Astrocyte of the hippocampus (primary cell): ENCODE measurements at regions not wholly inside any gene's neighbourhood (a gene's known extent, or its start where the extent isn't known, plus 50 kb on each side); places are given as distances from the start of the nearest gene placed in this dataset.
A peak's percentile ranks its signal among the peaks of the same experiment; 100 is the strongest.
"Not testable (repeated sequence)": the region's sequence is repeated elsewhere in the genome, so short reads cannot be mapped to it uniquely, and the experiment has no call there.

Source experiments
- DNase-seq: peaks from one replicate; pipeline ENCODE4 v3.0.0; 2011; ENCODE audit warnings: low read depth, low spot score

DNA sequence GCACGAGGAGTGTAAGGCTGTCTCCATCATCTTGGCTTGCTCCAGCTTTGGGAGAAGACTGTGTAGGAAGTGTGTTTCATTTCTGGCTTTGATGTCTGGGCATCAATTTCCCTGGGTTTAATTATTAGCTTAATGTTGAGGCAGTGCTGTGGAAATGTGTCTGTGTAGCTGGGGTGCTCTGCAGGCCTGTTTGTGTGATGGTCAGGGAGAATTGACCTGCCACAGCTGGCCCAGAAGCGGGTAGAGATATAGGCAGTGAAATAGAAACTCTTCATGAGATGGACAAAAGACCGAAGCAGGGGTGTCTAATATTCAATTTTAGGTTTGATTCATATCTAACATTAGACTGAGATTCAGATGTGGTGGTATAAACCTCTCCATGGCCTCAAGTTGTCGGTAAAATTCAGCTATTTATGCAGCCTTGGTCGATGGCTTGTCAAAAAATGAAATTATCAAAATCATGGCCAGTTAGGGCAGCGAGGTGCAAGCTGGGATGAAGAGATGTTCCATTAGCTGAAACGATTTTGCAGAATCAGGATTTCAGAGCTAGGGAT lies 95.3 kb upstream of the SNX9 start:
- DNase-seq = no peak

DNA sequence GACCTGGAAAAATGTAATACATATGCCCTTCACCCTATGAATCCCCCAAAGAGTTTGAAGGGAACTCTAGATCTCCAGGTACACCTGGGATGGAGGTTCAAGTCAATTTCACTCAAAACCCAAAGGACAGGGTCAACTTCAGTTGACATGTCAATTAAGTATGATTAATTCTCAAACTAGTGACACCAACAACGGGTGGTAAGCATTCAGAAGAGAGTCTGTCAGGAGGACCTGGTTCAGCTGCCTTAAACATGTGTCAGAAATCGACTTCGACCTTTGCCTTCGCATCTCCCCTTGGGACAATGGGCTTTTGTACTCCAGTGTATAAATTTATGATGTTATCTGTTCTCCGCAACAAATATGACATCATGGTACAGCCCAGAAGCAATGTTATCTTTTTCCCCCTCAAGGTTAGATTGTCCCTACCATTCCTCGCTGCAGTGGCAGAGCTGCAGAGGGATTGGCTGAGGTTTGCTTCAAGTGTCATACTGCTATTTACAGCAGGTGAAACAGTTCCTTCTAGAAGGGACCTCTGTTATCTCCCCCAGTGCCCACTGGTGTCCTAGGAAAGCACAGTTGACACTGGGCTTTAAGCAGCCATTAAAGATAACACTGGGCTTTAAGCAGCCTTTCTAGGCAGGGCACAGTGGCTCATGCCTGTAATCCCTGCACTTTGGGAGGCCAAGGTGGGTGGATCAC lies 94.7 kb upstream of the SNX9 start:
- DNase-seq = no peak

DNA sequence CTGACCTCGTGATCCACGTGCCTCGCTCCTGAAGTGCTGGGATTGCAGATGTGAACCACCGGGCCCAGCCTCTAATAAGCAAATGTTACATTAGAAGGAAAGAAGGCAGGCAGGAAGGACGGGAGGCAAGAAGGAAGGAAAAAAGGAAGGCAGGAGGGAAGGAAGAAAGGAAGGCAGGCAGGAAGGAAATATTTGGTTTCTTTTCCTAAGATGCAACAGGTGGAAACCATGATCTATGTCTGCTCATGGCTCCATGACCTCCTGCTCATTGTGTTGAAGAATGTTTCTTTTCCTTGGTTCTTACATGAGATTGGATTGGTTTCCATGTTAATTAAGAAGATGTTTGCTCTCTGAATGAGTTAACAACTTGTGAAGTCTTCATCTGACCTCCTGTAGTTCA lies 91.8 kb upstream of the SNX9 start:
- DNase-seq = no peak

DNA sequence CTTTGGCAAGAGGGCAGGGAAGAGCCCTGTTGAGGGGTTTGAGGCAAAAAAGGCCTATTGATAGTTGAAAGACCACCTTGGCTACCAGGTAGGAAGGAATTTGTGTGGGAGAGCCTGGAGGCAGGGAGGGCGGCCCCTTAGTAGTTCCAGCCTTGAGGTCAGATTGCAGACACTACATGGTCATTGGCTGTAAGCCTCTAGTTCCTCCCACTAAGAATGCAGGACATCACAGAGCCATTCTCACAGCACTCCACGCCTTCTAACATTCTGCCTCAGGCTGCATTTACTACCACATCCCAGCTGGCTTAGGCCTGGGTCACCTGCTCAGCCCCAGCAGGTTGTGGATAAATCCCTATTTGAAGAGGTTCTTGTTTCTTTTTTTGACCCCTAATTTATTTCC lies 91.0 kb upstream of the SNX9 start:
- DNase-seq = no peak

DNA sequence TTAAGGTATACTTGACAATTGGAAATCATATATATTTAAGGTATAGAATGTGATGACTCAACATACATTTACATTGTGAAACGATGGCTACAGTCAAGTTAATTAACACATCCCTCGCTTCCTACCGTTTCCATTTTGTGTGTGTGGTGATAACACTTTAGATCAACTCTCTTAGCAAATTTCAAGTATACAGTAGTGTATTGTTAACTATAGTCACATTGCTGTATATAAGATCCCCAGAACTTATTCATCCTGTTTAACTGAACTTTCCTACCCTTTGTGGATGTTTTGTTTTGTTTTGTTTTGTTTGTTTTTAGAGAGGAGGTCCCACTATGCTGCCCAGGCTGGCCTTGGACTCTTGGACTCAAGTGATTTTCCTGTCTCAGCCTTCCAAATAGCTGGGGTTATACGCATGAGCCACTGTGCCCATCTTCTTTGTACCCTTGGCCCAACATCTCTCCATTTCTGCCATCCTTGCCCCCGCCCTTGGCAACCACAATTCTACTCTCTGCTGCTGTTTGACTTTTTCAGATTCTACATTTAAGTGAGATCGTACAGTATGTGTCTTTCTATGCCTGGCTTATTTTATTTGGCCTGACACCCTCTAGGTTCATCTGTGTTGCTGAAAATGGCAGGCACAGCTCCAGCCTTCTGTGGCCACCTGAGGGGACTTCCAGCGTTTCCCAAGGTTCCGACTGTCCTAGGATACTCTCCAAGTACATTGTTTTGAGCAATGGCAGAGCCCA lies 90.5 kb upstream of the SNX9 start:
- DNase-seq = no peak

DNA sequence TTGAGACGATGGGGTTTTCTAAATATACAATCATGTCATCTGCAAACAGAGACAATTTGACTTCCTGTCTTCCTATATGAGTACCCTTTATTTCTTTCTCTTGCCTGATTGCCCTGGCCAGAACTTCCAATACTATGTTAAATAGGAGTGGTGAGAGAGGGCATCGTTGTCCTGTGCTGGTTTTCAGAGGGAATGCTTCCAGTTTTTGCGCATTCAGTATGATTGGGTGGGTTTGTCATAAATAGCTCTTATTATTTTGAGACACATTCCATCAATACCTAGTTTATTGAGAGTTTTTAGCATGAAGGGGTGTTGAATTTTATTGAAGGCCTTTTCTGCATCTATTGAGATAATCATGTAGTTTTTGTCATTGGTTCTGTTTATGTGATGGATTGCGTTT lies 86.5 kb upstream of the SNX9 start:
- DNase-seq = not testable (repeated sequence)

DNA sequence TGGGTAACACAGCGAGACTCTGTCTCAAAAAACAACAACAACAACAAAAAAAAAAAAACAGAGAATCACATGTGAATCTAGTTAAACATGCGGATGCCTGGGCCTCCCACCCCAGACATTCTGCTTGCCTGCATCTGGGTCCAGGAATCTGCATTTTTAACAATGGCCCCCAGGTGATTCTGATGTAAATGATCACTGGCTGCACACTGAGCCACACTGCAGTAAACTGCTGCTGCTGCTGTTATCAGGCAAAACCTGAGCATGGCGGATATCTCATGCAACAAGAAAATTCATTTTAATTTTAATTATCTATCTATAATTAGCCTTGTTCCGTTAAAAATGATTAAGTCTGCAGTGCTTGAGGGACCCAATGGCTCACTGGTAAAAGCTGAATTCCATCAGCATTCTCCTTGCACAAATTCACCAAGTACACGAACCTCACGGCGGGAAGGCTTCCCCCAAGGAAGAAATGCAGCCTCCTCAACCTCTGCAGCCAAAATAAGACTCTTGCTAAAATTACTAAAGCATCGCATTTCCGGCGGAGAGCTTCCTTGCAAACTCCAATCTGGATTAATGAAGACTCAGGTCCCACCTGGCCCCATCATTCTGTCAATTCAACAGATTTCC lies 81.6 kb upstream of the SNX9 start:
- no peak for DNase-seq

DNA sequence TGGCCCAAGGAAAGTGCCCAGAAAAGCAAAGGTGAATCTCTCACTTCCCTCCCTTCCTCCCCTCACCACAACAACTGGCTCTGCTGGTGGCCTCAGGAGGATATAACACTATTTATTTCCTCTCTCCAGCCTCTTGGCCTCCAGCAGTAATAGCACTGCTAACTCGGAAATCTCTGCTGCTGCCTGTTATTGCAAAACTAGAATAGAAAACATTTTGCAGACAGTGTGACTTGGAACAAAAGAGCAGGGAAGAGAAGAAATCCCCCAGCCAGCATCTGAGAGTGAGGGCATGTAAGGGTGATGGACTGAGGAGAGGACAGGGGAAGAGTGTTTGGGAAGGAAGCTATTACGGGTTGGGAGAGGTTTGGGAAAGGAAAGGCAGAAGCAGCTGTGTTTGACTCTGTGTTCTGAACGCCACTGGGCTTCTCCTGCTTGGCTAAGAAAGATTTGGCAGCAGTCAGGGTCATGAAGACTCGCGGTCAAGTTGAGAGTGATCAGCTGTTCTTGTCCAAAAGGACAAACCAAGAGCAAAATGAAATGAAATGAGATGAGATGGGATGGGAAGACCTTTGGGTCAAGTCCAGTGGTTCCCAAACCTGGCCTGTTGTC lies 81.0 kb upstream of the SNX9 start:
- DNase-seq = no peak

DNA sequence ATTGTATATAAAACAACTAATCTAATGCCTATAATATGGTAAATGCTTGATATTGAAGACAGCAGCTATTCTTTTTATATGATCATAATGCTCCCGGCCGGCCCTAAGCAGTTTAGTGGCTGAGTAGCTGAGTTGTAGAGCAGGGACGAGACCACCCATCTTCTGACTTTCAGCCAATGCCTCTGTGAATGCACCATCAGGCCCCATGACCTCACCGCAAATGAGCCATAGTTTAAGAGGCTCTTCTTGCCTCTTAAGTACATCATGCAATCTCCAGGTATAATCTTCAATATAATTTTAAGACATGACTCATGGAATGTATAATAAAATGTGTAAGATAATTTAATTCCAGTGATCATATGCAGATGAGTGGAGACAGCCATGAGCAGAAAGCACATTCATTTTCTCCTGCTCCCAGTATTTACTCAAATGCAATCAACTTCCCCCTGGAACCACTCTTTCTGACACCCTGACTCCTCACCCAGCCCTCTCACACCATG lies 78.9 kb upstream of the SNX9 start:
- DNase-seq = no peak

DNA sequence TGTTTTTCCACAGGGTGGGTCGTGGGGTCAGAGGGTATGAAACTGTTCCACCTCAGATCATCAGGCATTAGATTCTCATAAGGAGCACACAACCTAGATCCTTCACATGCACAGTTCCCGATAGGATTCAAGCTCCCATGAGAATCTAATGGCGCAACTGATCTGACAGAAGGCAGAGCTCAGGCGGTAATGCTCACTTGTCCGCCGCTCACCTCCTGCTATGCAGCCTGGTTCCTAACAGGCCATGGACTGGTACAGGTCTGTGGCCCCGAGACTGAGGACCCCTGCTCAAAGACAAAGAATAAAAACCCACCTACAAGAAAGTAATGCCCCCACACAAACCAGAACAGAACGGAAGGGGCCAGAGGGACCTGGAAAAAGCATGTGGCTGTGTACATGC lies 76.1 kb upstream of the SNX9 start:
- no peak for DNase-seq

DNA sequence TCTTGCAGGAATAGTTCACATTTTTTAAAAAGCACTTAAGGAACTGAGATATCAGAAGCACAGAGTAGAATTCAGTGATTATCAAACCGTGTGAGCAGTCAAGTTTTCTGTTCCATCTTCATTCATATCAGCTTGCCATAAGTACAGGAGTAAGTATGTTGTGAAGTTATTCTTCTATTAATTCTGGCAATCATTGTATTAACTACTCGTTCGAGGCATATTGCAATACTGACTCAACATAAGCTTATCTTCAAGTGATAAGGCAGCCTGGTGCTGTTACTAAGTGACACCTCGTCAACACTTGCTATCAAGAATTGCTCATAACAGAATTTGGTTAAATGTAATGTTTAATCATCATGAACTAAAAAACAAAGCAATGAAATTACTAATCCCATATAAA lies 75.7 kb upstream of the SNX9 start:
- no peak for DNase-seq

DNA sequence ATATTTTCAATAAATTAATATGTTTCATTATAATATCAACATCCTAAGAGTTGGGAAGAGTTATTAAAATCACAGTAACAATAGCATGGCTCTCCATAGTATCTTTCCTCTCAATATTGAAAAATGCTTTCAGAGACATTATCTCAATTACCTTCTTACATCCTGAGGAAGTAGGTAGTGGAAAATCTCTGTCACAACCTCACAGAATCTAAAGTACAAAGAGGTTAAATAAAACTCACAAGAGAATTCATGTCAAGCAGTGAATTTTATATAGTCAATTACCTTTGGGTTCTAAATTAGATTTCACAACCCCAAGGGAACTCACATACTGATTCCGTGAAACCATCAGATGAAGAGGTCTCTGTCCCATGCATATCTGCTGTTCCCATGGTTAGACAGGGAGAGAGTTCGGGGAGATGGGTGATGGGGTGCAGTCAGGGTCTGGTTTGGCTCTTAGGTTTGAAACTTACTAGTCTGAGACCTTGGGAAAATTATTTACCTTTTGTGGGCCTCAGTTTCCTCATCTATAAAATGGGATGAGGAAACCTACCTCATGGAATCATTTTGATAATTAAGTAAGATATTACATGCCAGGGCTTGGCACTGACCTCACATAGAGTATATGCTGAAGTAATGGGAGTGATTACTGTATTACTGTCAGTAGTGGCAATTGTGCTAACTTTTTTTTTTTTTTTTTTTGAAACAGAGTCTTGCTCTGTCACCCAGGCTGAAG lies 74.0 kb upstream of the SNX9 start:
- no peak for DNase-seq

DNA sequence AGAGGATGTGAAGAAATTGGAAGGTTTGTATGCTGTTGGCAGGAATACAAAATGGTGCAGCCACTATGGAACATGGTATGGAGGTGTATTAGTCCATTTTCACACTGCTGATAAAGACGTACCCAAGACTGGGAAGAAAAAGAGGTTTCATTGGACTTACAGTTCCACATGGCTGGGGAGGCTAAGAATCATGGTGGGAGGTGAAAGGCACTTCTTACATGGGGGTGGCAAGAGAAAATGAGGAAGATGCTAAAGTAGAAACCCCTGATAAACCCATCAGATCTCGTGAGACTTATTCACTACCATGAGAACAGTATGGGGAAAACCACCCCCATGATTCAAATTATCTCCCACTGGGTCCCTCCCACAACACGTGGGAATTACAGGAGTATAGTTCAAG lies 72.1 kb upstream of the SNX9 start:
- DNase-seq = not testable (repeated sequence)

DNA sequence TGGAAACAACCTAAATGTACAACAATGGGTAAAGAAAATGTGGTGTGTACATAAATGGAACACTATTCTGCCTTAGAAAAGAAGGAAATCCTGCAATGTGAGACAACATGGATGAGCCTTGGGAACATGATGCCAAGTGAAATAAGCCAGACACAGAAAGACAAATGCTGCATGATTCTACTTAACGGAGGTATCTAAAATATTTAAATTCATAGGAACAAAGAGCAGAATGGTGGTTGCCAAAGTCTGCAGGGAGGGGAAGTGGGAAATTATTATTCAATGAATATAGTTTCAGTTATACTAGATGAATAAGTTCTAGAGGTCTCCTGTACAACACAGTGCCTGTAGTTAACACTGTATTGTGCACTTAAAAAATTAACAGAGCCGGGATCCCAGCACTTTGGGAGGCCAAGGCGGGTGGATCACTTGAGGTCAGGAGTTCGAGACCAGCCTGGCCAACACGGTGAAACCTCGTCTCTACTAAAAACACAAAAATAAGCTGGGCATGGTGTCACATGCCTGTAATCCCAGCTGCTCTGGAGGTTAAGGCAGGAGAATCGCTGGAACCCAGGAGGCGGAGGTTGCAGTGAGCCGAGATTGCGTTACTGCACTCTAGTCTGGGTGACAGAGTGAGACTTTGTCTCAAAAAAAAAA lies 71.4 kb upstream of the SNX9 start:
- DNase-seq = no peak

DNA sequence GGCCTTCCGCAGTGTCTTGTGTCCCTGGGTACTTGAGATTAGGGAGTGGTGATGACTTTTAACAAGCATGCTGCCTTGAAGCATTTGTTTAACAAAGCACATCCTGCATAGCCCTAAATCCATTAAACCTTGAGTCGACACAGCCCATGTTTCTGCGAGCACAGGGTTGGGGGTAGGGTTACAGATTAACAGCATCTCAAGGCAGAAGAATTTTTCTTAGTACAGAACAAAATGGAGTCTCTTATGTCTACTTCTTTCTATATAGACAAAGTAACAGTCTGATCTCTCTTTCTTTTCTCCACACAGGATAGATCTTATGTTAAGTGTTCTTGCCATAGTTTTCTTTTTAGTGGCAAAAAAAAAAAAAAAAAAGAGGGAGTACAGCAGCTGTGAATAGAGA lies 70.2 kb upstream of the SNX9 start:
- DNase-seq = not testable (repeated sequence)

DNA sequence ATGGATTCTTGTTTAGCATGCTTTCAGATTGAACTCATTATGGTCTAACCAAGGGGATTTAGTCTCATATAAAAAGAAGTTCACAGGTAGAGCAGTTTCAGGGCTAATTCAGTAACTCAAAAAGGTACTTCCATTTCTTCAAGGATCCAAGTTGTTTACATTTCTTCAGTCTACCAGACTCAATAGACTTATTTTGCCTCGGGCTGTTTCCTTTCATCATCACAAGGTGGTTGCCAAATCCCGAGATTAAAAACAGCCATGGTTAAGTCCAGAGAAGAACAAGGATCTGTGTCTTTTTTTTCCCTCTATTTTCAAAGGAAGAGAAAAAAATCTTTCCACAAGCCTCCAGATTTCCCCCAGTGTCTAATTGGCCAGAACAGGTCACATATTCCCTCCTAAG lies 69.8 kb upstream of the SNX9 start:
- no peak for DNase-seq

DNA sequence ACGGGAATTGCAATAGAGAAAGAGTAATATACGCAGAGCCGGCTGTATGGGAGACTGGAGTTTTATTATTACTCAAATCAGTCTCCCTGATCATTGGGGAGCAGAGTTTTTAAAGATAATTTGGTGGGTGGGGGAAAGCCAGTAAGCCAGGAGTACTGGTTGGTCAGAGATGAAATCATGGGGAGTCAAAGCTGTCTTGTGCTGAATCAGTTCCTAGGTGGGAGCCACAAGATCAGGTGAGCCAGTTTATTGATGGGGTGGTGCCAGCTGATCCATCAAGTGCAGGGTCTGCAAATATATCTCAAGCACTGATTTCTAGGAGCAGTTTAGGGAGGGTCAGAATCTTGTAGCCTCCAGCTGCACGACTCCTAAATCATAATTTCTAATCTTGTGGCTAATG lies 69.2 kb upstream of the SNX9 start:
- not testable (repeated sequence) for DNase-seq

DNA sequence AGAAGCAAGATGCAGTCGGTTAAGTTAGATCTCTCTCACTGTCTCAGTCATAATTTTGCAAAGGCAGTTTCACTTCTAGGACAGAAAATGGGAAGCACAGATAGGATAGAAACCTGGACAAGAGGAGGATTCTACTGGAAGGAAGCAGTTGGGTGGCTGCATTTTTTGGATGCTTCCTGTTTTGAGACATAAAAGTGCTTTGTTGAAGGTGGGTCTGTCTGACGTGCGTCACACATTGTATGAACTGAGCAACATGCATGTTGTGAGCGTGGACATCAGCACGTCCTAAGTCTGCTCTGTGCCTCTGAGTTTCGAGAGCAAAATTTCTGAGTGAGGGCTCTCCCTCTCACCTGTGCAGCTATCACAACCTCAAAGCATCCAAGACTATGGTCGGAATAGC lies 68.7 kb upstream of the SNX9 start:
- no peak for DNase-seq

DNA sequence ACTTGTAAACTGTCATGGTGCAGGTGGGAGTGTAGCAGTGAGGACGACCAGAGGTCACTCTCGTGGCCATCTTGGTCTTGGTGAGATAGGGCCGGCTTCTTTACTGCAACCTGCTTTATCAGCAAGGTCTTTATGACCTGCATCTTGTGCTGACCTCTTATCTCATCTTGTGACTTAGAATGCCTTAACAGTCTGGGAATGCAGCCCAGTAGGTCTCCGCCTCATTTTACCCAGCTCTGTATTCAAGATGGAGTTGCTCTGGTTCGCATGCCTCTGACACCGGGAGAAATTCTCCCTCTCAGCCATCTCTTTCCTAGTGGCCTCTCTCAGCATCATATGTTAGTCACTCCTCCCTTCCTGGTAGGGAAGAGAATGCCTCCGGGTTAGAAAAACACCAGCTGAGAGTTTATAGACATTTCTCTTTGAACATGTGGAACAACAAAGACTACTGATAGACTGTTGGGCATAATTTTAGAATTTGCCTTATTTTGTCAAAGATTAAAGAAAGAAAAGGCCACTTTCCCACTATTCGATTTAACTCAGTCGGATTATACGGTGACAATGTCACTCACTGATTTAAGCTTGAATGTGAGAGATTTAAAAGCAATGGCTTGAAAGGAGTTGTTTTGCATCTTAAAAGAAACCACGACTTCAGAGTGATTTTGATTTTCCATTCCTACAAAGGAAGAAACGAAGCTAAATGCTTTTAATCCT lies 67.9 kb upstream of the SNX9 start:
- peak; percentile 29 for DNase-seq

DNA sequence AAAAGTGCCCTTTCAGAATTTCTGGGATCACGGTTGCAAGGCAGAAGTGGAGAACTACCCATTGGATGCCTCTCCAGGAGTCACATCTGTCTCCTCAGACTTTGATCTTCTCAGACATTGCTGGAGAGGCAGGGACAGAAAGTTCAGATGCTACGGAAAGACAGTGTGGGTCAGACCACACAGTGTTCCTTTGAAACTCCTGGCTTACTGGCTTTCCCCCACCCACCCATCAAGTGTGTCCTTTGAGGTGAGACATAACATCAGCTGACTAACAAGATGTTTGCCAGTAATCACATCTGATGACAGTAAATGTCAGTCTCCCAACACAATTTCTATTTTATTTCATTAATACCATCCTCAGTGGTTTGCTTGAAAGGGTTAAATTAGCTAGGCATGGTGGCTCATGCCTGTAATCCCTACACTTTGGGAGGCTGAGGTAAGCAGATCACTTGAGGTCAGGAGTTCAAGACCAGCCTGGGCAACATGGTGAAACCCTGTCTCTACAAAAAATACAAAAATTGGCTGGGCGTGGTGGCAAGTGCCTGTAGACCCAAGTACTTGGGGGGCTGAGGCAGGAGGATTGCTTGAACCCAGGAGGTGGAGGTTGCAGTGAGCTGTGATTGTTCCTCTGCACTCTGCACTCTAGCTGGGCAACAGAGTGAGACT lies 67.2 kb upstream of the SNX9 start:
- DNase-seq = no peak
